ENCODE measurements at regions not wholly inside any gene's neighbourhood (a gene's known extent, or its start where the extent isn't known, plus 50 kb on each side); places are given as distances from the start of the nearest gene placed in this dataset.

DNA sequence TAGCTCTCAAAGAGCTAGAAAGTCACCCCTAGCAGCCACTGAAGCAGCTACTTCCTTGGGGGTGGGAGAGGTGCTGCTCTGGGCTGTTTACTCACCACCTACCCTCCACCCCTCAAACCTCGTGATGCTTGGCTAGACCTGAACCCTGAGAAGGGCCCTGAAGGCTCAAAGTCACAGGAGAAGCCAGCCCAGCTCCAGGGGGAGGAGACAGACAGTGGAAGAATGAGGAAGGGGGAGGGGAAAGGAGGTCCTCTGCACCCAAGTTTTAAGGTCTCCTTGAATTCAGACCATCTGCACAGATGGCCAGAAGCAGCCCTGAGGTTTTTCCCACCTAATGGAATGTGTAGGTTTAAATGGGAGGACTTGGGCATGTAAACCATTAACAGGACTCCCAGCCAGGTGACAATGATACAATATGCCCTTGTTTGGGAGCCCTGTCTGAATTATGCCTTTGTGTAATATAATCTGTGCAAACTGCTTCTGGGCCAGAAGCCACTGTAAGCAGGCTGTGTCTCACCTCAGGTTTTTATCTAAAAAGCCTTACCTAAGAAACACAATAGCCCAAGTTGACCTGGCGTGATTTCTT lies 180.5 kb downstream of the PIK3R1 start:
- TF ChIP-seq, protein P1, sequence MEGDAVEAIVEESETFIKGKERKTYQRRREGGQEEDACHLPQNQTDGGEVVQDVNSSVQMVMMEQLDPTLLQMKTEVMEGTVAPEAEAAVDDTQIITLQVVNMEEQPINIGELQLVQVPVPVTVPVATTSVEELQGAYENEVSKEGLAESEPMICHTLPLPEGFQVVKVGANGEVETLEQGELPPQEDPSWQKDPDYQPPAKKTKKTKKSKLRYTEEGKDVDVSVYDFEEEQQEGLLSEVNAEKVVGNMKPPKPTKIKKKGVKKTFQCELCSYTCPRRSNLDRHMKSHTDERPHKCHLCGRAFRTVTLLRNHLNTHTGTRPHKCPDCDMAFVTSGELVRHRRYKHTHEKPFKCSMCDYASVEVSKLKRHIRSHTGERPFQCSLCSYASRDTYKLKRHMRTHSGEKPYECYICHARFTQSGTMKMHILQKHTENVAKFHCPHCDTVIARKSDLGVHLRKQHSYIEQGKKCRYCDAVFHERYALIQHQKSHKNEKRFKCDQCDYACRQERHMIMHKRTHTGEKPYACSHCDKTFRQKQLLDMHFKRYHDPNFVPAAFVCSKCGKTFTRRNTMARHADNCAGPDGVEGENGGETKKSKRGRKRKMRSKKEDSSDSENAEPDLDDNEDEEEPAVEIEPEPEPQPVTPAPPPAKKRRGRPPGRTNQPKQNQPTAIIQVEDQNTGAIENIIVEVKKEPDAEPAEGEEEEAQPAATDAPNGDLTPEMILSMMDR (IDR thresholded peaks at IDR 0.05), result no peak
- no peak for TF ChIP-seq POLR2A (IDR thresholded peaks at IDR 0.05)

Data from lower leg skin (tissue), 3 donors.